Body of pancreas (tissue), 4 donors: ENCODE measurements at regions not wholly inside any gene's neighbourhood (a gene's known extent, or its start where the extent isn't known, plus 50 kb on each side); places are given as distances from the start of the nearest gene placed in this dataset.

ENCODE experiments used
- POLR2A ChIP-seq, 3 donors: fragments of 450-650 bp; IDR thresholded peaks; one replicate each; pipeline ENCODE4 v1.6.1; 2016; ENCODE audit warnings: antibody characterized with exemption in 3 of 3, mild to moderate bottlenecking in 2 of 3
- TF ChIP-seq, protein P1 (sequence below), 7 experiments: fragments of 450-650 bp in 4 of 7; fragments of 200-600 bp in 3 of 7; sonication (generic) in 3 of 7; IDR thresholded peaks; one replicate each; pipeline ENCODE4 v1.5.1; 2016 to 2019; ENCODE audit warnings: antibody characterized with exemption in 7 of 7

- TF ChIP-seq POLR2A (IDR thresholded peaks at IDR 0.05), result no peak
- TF ChIP-seq, protein P1, sequence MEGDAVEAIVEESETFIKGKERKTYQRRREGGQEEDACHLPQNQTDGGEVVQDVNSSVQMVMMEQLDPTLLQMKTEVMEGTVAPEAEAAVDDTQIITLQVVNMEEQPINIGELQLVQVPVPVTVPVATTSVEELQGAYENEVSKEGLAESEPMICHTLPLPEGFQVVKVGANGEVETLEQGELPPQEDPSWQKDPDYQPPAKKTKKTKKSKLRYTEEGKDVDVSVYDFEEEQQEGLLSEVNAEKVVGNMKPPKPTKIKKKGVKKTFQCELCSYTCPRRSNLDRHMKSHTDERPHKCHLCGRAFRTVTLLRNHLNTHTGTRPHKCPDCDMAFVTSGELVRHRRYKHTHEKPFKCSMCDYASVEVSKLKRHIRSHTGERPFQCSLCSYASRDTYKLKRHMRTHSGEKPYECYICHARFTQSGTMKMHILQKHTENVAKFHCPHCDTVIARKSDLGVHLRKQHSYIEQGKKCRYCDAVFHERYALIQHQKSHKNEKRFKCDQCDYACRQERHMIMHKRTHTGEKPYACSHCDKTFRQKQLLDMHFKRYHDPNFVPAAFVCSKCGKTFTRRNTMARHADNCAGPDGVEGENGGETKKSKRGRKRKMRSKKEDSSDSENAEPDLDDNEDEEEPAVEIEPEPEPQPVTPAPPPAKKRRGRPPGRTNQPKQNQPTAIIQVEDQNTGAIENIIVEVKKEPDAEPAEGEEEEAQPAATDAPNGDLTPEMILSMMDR (IDR thresholded peaks at IDR 0.05), result no peak
Measured at GRCh38 chr13:44140888-44141724, 232.5 kb upstream of the SERP2 start.
